ENCODE measurements at regions not wholly inside any gene's neighbourhood (a gene's known extent, or its start where the extent isn't known, plus 50 kb on each side); places are given as distances from the start of the nearest gene placed in this dataset.

DNA sequence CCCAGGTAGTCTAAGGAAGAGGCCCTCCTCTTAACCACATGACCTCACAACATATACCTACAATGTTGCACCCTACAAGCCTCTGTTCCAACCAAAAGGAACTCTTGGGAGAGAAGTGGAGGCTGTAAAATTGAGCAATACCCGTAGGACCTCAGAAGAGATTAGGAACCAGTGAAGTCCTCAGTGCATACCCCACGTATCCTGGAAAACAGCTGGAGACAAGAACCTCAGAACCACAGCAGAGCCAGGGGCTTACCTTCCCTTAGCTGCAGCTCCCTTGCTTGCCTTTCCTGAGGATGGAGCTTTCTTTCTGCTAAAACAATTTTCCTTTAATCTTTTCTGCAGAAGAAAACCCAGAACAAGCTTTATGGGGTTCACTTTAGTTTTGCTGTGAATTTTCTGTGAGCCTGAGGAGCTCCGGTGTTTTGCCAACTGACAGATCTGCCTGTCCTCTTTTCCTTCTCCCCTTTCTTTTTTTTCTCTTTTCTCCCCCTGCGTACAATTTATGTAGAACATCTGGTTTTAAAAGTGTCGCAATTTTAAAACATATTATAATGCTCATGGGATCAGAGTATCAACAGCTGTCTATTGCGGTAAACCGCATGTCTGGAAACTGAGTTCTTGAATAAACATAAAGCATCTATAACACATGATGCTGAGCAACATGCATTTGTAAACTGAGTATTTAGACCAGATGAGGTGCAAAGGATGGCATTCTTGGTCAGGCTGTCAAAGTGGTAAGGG, 226.4 kb upstream of the MAF start:
- Mint-ChIP-seq H3K36me3 (ENCODE audit: low read depth) (no peaks in the 10 kb centered on the region), H3K4me1 (no peaks in the 10 kb centered on the region), H3K4me3 (no peak overlapping the region), H3K9me3 (no peaks in the 10 kb centered on the region), H3K27ac (no peak overlapping the region), H3K27me3 (no peaks in the 10 kb centered on the region)
- DNase-seq (no peak), ATAC-seq (ENCODE audit: low read depth) (no peak)
- TF ChIP-seq CTCF (IDR thresholded peaks at IDR 0.05): no peak
- CTCF ChIA-PET: no interaction called here
- intact Hi-C loops (cut with micrococcal nuclease): no loop called here
- POLR2A ChIA-PET: no interaction called here

DNA sequence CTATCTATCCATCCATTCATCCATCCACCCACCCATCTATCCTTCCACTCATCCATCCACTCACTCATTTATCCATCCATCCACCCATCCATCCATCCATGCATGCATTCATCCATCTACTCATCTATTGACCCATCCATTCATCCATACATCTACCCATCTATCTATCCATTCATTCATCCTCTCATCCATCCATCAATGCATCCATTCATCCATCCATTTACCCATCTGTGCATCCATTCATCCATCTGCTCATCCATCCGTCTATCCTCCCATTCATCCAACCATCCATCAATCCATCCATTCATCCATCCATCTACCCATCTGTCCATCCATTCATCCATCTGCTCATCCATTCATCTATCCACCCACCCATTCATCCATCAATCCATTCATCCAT, 224.5 kb upstream of the MAF start:
- ATAC-seq (ENCODE audit: low read depth) (no peak), DNase-seq (no peak)
- no peaks in the 10 kb centered on the region for H3K9me3 Mint-ChIP-seq
- H3K4me3 Mint-ChIP-seq: no peak overlapping the region
- no peaks in the 10 kb centered on the region for H3K27me3 Mint-ChIP-seq
- POLR2A ChIA-PET: no interaction called here
- no peaks in the 10 kb centered on the region for H3K36me3 Mint-ChIP-seq (ENCODE audit: low read depth)
- TF ChIP-seq CTCF (IDR thresholded peaks at IDR 0.05): no peak
- CTCF ChIA-PET: no interaction called here
- intact Hi-C loops (cut with micrococcal nuclease): no loop called here
- no peaks in the 10 kb centered on the region for H3K4me1 Mint-ChIP-seq
- no peak overlapping the region for H3K27ac Mint-ChIP-seq

- Mint-ChIP-seq H3K36me3 (ENCODE audit: low read depth) (no peaks in the 10 kb centered on the region), H3K27ac (no peak overlapping the region), H3K27me3 (no peaks in the 10 kb centered on the region), H3K4me1 (no peaks in the 10 kb centered on the region), H3K9me3 (no peaks in the 10 kb centered on the region), H3K4me3 (no peak overlapping the region)
- POLR2A ChIA-PET: no interaction called here
- CTCF ChIA-PET: no interaction called here
- TF ChIP-seq CTCF (IDR thresholded peaks at IDR 0.05): no peak
- no peak for ATAC-seq (ENCODE audit: low read depth)
- DNase-seq: no peak
- intact Hi-C loops (cut with micrococcal nuclease): no loop called here
Measured at GRCh38 chr16:79823639-79824038, 223.1 kb upstream of the MAF start.

DNA sequence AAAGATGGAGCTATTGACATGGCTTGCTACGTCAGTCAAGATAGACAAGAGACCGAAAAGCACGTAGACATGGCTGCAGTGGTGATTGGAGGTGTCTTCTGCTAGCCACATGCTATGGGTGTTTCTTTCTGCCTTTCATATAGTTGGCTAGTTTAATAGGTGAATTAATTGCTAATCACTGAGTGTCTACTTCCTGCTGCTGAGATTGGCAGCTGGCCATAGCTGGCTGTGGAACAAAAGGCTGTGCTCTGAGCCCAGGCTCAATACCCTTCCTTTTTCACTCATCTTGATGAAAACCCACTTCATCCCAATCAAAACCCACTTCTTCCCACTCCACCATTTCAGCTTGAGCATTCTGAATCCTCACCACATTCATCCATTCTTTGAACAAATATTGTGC, 221.4 kb upstream of the MAF start:
- no peak for TF ChIP-seq CTCF (IDR thresholded peaks at IDR 0.05)
- no peak overlapping the region for H3K27ac Mint-ChIP-seq
- intact Hi-C loops (cut with micrococcal nuclease): no loop called here

GRCh38 chr16:79816081-79816497, 215.6 kb upstream of the MAF start:
- no peak for TF ChIP-seq CTCF (IDR thresholded peaks at IDR 0.05)
- DNase-seq (no peak), ATAC-seq (ENCODE audit: low read depth) (no peak)
- intact Hi-C loops (cut with micrococcal nuclease): no loop called here
- Mint-ChIP-seq H3K36me3 (ENCODE audit: low read depth) (no peaks in the 10 kb centered on the region), H3K4me3 (no peak overlapping the region), H3K4me1 (no peaks in the 10 kb centered on the region), H3K9me3 (no peaks in the 10 kb centered on the region), H3K27ac (no peak overlapping the region), H3K27me3 (no peaks in the 10 kb centered on the region)
- CTCF ChIA-PET: no interaction called here
- POLR2A ChIA-PET: no interaction called here

More for the DNA sequence above, 221.4 kb upstream of the MAF start:
- Mint-ChIP-seq H3K4me1 (no peaks in the 10 kb centered on the region), H3K4me3 (no peak overlapping the region), H3K9me3 (no peaks in the 10 kb centered on the region), H3K27me3 (no peaks in the 10 kb centered on the region), H3K36me3 (ENCODE audit: low read depth) (no peaks in the 10 kb centered on the region)
- DNase-seq (no peak), ATAC-seq (ENCODE audit: low read depth) (no peak)
- CTCF ChIA-PET: no interaction called here
- POLR2A ChIA-PET: no interaction called here
